K562 (cell line): ENCODE measurements at regions not wholly inside any gene's neighbourhood (a gene's known extent, or its start where the extent isn't known, plus 50 kb on each side); places are given as distances from the start of the nearest gene placed in this dataset.

Experiments used
- ATAC-seq: fragments of 200-7000 bp; cut with Tn5 transposase; 3 replicates; pipeline ENCODE4 v1.9.1; 2020; ENCODE audit warnings: moderate library complexity
- BruUV-seq: library from RNA; stranded (reverse); fragments of 400-500 nt; replicated peaks from 2 replicates; lab custom pipeline; 2021; lab: Mats Ljungman, UMichigan
- CTCF ChIA-PET: fragments of 300-600 bp; formaldehyde crosslinking; extraction: SDS; loops from one replicate; lab custom pipeline; 2021; ENCODE audit warnings: low intra/inter-chr PET ratio; lab: Yijun Ruan, JAX
- POLR2A ChIA-PET: fragments of 300-600, 350-650 bp; sonication (Branson Sonifier 250); formaldehyde crosslinking; extraction: SDS; loops from one replicate; lab custom pipeline; 2021; ENCODE audit warnings: antibody characterized with exemption, inconsistent platforms; lab: Yijun Ruan, JAX
- DNase-seq, 4 experiments: peaks; one replicate each; pipeline versions ENCODE4 v3.0.0 to v3.0.0-alpha.2; 2011 to 2018; ENCODE audit warnings: low spot score in 3 of 4, mixed read lengths in 3 of 4; ENCODE audit errors: extremely low read depth in 1 of 4
- FAIRE-seq: peaks from 2 replicates; lab custom pipeline; 2011; peaks lifted over from hg19 to GRCh38; lab: Jason Lieb, UNC
- H2AFZ ChIP-seq: 2 replicates; pipeline ENCODE4 v1.6.0; 2011; ENCODE audit warnings: low read depth, low read length, control low read depth, inconsistent platforms
- H3K27ac ChIP-seq: fragments of 200-600 bp; 3 replicates; pipeline ENCODE4 v1.8.0; 2011; ENCODE audit warnings: low read depth, mild to moderate bottlenecking, control low read depth, inconsistent platforms, low read length, moderate library complexity, mixed read lengths; ENCODE audit errors: extremely low read depth
- H3K27me3 ChIP-seq, 2 experiments: fragments of 300-600 bp in 1 of 2; 2 replicates in 1 of 2; 3 replicates in 1 of 2; pipeline versions ENCODE4 v1.6.0 to v1.8.0; 2011; ENCODE audit warnings: inconsistent platforms in 2 of 2, low read length in 2 of 2, mild to moderate bottlenecking in 1 of 2, mixed read lengths in 1 of 2, moderate library complexity in 1 of 2; ENCODE audit not compliant: control insufficient read depth in 2 of 2, insufficient read depth in 2 of 2
- H3K36me3 ChIP-seq: fragments of 300-600 bp; 3 replicates; pipeline ENCODE4 v1.8.0; 2011; ENCODE audit warnings: mild to moderate bottlenecking, low read length, inconsistent platforms; ENCODE audit not compliant: control insufficient read depth, insufficient read depth
- H3K4me1 ChIP-seq, 2 experiments: fragments of 200-600 bp in 1 of 2; replicated peaks in 1 of 2; 2 replicates in 1 of 2; 3 replicates in 1 of 2; pipeline versions ENCODE4 v1.5.1 to v1.8.0; 2011; ENCODE audit warnings: inconsistent platforms in 2 of 2, low read length in 2 of 2, mild to moderate bottlenecking in 1 of 2, mixed read lengths in 1 of 2, moderate library complexity in 1 of 2; ENCODE audit not compliant: control insufficient read depth in 2 of 2, insufficient read depth in 2 of 2
- H3K4me2 ChIP-seq: 2 replicates; pipeline ENCODE4 v1.6.1; 2011; ENCODE audit warnings: low read length, control low read depth, inconsistent platforms, mixed read lengths; ENCODE audit not compliant: insufficient read depth
- H3K4me3 ChIP-seq: fragments of 200-600 bp; sonication (generic), shearing (Covaris generic); 2 replicates; pipeline ENCODE4 v1.5.1; 2016; ENCODE audit warnings: control low read depth, inconsistent platforms
- H3K79me2 ChIP-seq: fragments of 200-600 bp; 3 replicates; pipeline ENCODE4 v1.8.0; 2011; ENCODE audit warnings: low read length, inconsistent platforms; ENCODE audit not compliant: control insufficient read depth, insufficient read depth
- H3K9ac ChIP-seq, 2 experiments: 2 replicates each; pipeline versions ENCODE4 v1.6.0 to v1.6.1; 2011; ENCODE audit warnings: low read depth in 2 of 2, low read length in 2 of 2, control low read depth in 1 of 2, inconsistent platforms in 1 of 2, mild to moderate bottlenecking in 1 of 2, mixed read lengths in 1 of 2; ENCODE audit not compliant: insufficient read depth in 1 of 2
- H3K9me1 ChIP-seq: one replicate; pipeline ENCODE4 v1.6.0; 2011; ENCODE audit warnings: inconsistent platforms, mild to moderate bottlenecking, low read length, moderate library complexity; ENCODE audit not compliant: control insufficient read depth, insufficient read depth
- H3K9me3 ChIP-seq: replicated peaks from 2 replicates; pipeline ENCODE4 v1.5.1; 2011; ENCODE audit warnings: low read depth, low read length, inconsistent platforms; ENCODE audit not compliant: control insufficient read depth, insufficient read depth
- H4K20me1 ChIP-seq: replicated peaks from 2 replicates; pipeline ENCODE4 v1.6.1; 2011; ENCODE audit warnings: low read length, inconsistent platforms, mixed read lengths; ENCODE audit not compliant: control insufficient read depth, insufficient read depth
- ATF1 ChIP-seq, 2 experiments: fragments of 450-650 bp in 1 of 2; IDR thresholded peaks; 2 replicates each; pipeline ENCODE4 v1.6.1; 2016; ENCODE audit warnings: missing compliant biosample characterization in 1 of 2, missing genetic modification characterization in 1 of 2
- BCL6 ChIP-seq: fragments of 250-450 bp; sonication (Bioruptor Pico); IDR thresholded peaks from 2 replicates; pipeline ENCODE4 v1.4.0; 2020
- SAFB ChIP-seq: fragments of 200-400 bp; formaldehyde crosslinking; IDR thresholded peaks from 2 replicates; pipeline ENCODE4 v1.6.1; 2017; ENCODE audit warnings: low read depth, low read length, borderline replicate concordance
- WGBS: fragments of 100-300 bp; shearing (Covaris generic); methylation state at CpG from one replicate; pipeline ENCODE4 v1.1.6; 2016; ENCODE audit warnings: low coverage, mixed read lengths; ENCODE audit not compliant: insufficient coverage; ENCODE audit errors: missing lambda C conversion rate; 5-methylcytosine and 5-hydroxymethylcytosine counted together
- in situ Hi-C: fragments of 300-500 bp; cut with MboI; formaldehyde crosslinking; loops from 4 replicates; pipeline ENCODE4 v1.15.0; 2018; ENCODE audit warnings: inconsistent platforms, mixed read lengths
- intact Hi-C: fragments of 100-400 bp; cut with micrococcal nuclease; formaldehyde crosslinking; loops from 2 replicates; pipeline ENCODE4 v1.14.2; 2022
- TF ChIP-seq, protein P1 (sequence below): fragments of 450-650 bp; formaldehyde crosslinking; IDR thresholded peaks from 2 replicates; pipeline ENCODE4 v1.4.0; 2020; ENCODE audit warnings: mild to moderate bottlenecking, mixed read lengths
- TF ChIP-seq, protein P2 (sequence below): fragments of 450-650 bp; IDR thresholded peaks from 2 replicates; pipeline ENCODE4 v1.6.1; 2018; ENCODE audit not compliant: partially characterized antibody

DNA sequence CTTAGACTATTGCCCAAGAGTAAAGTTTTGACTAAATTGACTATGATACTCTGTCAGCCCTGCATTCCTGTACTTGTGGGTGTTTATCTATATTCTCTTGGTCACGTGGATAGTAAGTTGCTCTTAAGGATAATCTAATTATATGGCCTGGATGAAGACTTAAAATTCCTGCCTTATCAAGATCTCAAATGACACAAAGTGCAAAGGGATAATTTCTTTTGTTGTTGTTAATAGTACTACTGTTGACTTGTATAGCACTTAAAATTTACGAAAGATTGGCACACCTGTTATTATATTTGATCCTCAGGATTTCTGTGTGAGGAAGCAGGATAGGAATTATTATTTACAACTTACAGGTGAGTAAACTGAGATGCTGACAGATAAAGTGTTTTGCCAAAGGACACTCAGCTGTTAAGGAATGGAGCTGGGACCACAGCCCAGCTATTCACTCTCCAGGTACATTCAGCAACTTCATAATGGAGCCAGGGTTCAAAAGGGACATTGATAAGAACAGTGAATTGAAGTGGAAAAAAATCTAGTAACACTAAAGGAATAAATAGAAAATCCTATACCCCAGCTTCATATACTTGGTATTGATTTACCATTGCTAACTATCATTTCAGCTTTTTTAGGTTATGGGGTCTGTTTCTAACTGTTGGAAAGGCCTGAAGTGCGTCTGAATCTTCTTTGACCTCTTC is 53.4 kb upstream of the EVL start (continued):
- TF ChIP-seq, protein P1, sequence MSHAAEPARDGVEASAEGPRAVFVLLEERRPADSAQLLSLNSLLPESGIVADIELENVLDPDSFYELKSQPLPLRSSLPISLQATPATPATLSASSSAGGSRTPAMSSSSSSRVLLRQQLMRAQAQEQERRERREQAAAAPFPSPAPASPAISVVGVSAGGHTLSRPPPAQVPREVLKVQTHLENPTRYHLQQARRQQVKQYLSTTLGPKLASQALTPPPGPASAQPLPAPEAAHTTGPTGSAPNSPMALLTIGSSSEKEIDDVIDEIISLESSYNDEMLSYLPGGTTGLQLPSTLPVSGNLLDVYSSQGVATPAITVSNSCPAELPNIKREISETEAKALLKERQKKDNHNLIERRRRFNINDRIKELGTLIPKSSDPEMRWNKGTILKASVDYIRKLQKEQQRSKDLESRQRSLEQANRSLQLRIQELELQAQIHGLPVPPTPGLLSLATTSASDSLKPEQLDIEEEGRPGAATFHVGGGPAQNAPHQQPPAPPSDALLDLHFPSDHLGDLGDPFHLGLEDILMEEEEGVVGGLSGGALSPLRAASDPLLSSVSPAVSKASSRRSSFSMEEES, result peak; percentile 8; the same call in 1 of the 2 replicates
- TF ChIP-seq ATF1 (CRISPR knock-in tag; IDR thresholded peaks at IDR 0.05) (no peak), ATF1 (tag; IDR thresholded peaks at IDR 0.05) (no peak)

DNA sequence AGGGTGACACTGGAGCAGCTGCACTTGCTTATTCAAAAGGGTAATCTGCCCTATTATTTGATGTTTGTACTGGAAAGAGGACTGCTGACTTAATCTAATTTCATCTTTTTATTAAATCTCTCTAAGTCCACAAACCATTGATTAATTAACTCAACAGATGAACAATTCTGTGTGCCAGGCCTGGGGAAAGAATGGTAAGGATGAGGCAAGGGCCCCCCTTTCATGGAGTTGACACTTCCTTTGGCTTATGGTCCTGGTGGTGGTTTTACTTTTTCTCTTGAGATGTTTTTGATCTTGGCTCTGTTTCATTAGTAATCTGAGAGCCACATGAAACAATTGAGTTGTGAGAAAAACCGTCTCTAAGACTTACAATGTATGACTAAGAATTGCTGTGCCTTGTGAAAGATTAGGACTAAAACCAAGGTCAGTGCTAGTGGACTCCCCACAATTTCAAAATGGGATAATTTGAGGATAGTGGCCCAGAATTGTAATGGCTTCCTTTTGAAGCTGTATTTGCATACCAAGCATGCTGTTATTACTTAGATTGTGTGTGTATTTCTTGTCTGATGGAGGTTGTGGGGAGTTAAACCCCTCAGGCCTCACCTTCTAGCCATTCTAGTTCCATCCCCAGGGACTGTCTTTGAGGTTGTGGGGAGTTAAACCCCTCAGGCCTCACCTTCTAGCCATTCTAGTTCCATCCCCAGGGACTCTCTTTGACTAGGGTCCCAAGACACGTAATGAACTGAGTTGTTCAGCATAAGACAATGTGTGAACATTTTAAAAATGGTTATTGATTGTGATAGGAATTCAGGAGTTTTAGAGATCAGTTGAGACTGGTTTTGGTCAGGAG is 52.5 kb upstream of the EVL start:
- BruUV-seq, result no TSS peak
- Histone ChIP-seq H3K9me1 (no peaks in the 10 kb centered on the region), H2AFZ (no peak overlapping the region), H3K4me3 (no peak overlapping the region), H3K79me2 (peaks cover 28% of the 10 kb centered on the region; the same call in 2 of the 3 replicates), H3K36me3 (no peaks in the 10 kb centered on the region), H3K4me1 (peaks cover 12 to 44% of the 10 kb centered on the region in 2 experiments; a peak in 4 of 5 replicates), H3K27me3 (no peaks in the 10 kb centered on the region), H3K27ac (no peak overlapping the region), H3K4me2 (no peak overlapping the region), H4K20me1 (no peaks in the 10 kb centered on the region; the same call in 1 of the 2 replicates), H3K9ac (no peak overlapping the region), H3K9me3 (no peaks in the 10 kb centered on the region)
- TF ChIP-seq BCL6 (CRISPR knock-in tag) (no peak), SAFB (no peak)
- TF ChIP-seq, protein P2, sequence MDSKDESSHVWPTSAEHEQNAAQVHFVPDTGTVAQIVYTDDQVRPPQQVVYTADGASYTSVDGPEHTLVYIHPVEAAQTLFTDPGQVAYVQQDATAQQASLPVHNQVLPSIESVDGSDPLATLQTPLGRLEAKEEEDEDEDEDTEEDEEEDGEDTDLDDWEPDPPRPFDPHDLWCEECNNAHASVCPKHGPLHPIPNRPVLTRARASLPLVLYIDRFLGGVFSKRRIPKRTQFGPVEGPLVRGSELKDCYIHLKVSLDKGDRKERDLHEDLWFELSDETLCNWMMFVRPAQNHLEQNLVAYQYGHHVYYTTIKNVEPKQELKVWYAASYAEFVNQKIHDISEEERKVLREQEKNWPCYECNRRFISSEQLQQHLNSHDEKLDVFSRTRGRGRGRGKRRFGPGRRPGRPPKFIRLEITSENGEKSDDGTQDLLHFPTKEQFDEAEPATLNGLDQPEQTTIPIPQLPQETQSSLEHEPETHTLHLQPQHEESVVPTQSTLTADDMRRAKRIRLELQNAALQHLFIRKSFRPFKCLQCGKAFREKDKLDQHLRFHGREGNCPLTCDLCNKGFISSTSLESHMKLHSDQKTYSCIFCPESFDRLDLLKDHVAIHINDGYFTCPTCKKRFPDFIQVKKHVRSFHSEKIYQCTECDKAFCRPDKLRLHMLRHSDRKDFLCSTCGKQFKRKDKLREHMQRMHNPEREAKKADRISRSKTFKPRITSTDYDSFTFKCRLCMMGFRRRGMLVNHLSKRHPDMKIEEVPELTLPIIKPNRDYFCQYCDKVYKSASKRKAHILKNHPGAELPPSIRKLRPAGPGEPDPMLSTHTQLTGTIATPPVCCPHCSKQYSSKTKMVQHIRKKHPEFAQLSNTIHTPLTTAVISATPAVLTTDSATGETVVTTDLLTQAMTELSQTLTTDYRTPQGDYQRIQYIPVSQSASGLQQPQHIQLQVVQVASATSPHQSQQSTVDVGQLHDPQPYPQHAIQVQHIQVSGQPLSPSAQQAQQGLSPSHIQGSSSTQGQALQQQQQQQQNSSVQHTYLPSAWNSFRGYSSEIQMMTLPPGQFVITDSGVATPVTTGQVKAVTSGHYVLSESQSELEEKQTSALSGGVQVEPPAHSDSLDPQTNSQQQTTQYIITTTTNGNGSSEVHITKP, result peak; percentile 19
- no peak for ATAC-seq
- POLR2A ChIA-PET, result no interaction called here
- intact Hi-C loops (no loop called here), in situ Hi-C loops (no loop called here)
- CTCF ChIA-PET, result no interaction called here
- FAIRE-seq, result no peak
- 48% methylated on average over 2 of the region's 2 CpGs for WGBS
- DNase-seq, result no peak
